GM12878 (cell line): ENCODE measurements at regions not wholly inside any gene's neighbourhood (a gene's known extent, or its start where the extent isn't known, plus 50 kb on each side); places are given as distances from the start of the nearest gene placed in this dataset.

Source experiments
- ATAC-seq: fragments of 200-7000 bp; cut with Tn5 transposase; 3 replicates; pipeline ENCODE4 v1.9.1; 2020; ENCODE audit warnings: mild to moderate bottlenecking, moderate library complexity
- BruUV-seq: library from RNA; stranded (reverse); fragments of 400-500 nt; replicated peaks from 2 replicates; lab custom pipeline; 2021; lab: Mats Ljungman, UMichigan
- CTCF ChIA-PET: fragments of 300-600 bp; sonication (Branson Sonifier 250); formaldehyde crosslinking; extraction: SDS; loops from one replicate; lab custom pipeline; 2021; ENCODE audit warnings: inconsistent platforms; lab: Yijun Ruan, JAX
- POLR2A ChIA-PET: fragments of 350-600 bp; formaldehyde crosslinking; extraction: SDS; loops from one replicate; lab custom pipeline; 2021; ENCODE audit warnings: inconsistent platforms; lab: Charles Lee
- RAD21 ChIA-PET: fragments of 300-600 bp; sonication (Branson Sonifier 250); formaldehyde crosslinking; loops from one replicate; lab custom pipeline; 2023; ENCODE audit warnings: antibody characterized with exemption; ENCODE audit not compliant: unreplicated experiment; lab: Charles Lee
- SMC1A ChIA-PET: fragments of 300-600 bp; sonication (Branson Sonifier 250); formaldehyde crosslinking; loops from one replicate; lab custom pipeline; 2023; ENCODE audit not compliant: unreplicated experiment, uncharacterized antibody; lab: Charles Lee
- DNase-seq: peaks from one replicate; pipeline ENCODE4 v3.0.0-alpha.2; 2011; ENCODE audit warnings: low read depth, low spot score
- FAIRE-seq: peaks from 3 replicates; lab custom pipeline; 2011; peaks lifted over from hg19 to GRCh38; lab: Jason Lieb, UNC
- H2AFZ ChIP-seq: 2 replicates; pipeline ENCODE4 v1.6.0; 2011; ENCODE audit warnings: low read depth, low read length, control low read depth; ENCODE audit not compliant: control insufficient read depth
- H3K27ac ChIP-seq: 2 replicates; pipeline ENCODE4 v1.5.1; 2011; ENCODE audit warnings: control low read depth; ENCODE audit not compliant: control insufficient read depth, insufficient read depth
- H3K27me3 ChIP-seq, 2 experiments: replicated peaks in 1 of 2; 2 replicates each; pipeline versions ENCODE4 v1.6.0 to v1.6.1; 2011; ENCODE audit warnings: low read length in 1 of 2; ENCODE audit not compliant: control insufficient read depth in 2 of 2, insufficient read depth in 2 of 2
- H3K36me3 ChIP-seq, 2 experiments: 2 replicates each; pipeline ENCODE4 v1.5.1; 2011; ENCODE audit warnings: low read length in 1 of 2; ENCODE audit not compliant: control insufficient read depth in 2 of 2, insufficient read depth in 2 of 2
- H3K4me1 ChIP-seq: 2 replicates; pipeline ENCODE4 v1.6.1; 2011; ENCODE audit warnings: mild to moderate bottlenecking, low read length, moderate library complexity, mixed read lengths; ENCODE audit not compliant: control insufficient read depth, insufficient read depth
- H3K4me2 ChIP-seq: 2 replicates; pipeline ENCODE4 v1.6.0; 2011; ENCODE audit warnings: control low read depth; ENCODE audit not compliant: control insufficient read depth, insufficient read depth
- H3K4me3 ChIP-seq: fragments of 200-600 bp; sonication (generic); 2 replicates; pipeline ENCODE4 v1.5.1; 2016
- H3K79me2 ChIP-seq: 2 replicates; pipeline ENCODE4 v1.6.0; 2011; ENCODE audit warnings: low read length; ENCODE audit not compliant: control insufficient read depth, insufficient read depth
- H3K9ac ChIP-seq: 2 replicates; pipeline ENCODE4 v1.8.0; 2011; ENCODE audit warnings: low read length, control low read depth, mixed read lengths; ENCODE audit not compliant: control insufficient read depth, insufficient read depth
- H3K9me3 ChIP-seq: replicated peaks from 3 replicates; pipeline ENCODE4 v1.5.1; 2011; ENCODE audit warnings: mild to moderate bottlenecking, low read length; ENCODE audit not compliant: control insufficient read depth, insufficient read depth
- H4K20me1 ChIP-seq: 2 replicates; pipeline ENCODE4 v1.6.0; 2011; ENCODE audit not compliant: control insufficient read depth, insufficient read depth
- ATF7 ChIP-seq: fragments of 450-650 bp; IDR thresholded peaks from 2 replicates; pipeline ENCODE4 v1.6.1; 2016; ENCODE audit warnings: low read depth, mild to moderate bottlenecking
- ETV6 ChIP-seq, 2 experiments: fragments of 450-650 bp in 1 of 2; IDR thresholded peaks in 1 of 2; conservative IDR thresholded peaks in 1 of 2; 2 replicates each; pipeline ENCODE4 v1.6.1; 2014; ENCODE audit warnings: antibody characterized with exemption in 1 of 2, borderline replicate concordance in 1 of 2, low read depth in 1 of 2, mild to moderate bottlenecking in 1 of 2, moderate library complexity in 1 of 2
- MEF2A ChIP-seq: IDR thresholded peaks from 2 replicates; pipeline ENCODE4 v1.6.1; 2011; ENCODE audit warnings: low read depth, mild to moderate bottlenecking, low read length, moderate library complexity; ENCODE audit not compliant: insufficient read depth
- PAX5 ChIP-seq: IDR thresholded peaks from 2 replicates; pipeline ENCODE4 v1.6.1; 2011; ENCODE audit warnings: low read depth, low read length, borderline replicate concordance
- SP1 ChIP-seq: IDR thresholded peaks from one replicate; pipeline ENCODE4 v1.6.1; 2011; ENCODE audit warnings: low read depth, low read length
- SREBF2 ChIP-seq: IDR thresholded peaks from 2 replicates; pipeline ENCODE4 v1.6.1; 2012; ENCODE audit warnings: mild to moderate bottlenecking, low read length
- WGBS: methylation state at CpG from one replicate; pipeline ENCODE4 v1.1.6; 2016; ENCODE audit warnings: low lambda C conversion rate; ENCODE audit not compliant: insufficient replicate concordance, insufficient coverage; ENCODE audit errors: missing lambda C conversion rate; 5-methylcytosine and 5-hydroxymethylcytosine counted together
- in situ Hi-C: fragments of 300-500 bp; cut with MboI; formaldehyde crosslinking; loops from 9 replicates; pipeline ENCODE4 v1.14.3; 2018; ENCODE audit warnings: mixed read lengths
- intact Hi-C: fragments of 100-400 bp; cut with micrococcal nuclease; formaldehyde crosslinking; loops from one replicate; pipeline ENCODE4 v1.14.2; 2022; ENCODE audit not compliant: unreplicated experiment
- TF ChIP-seq, protein P1 (sequence below): IDR thresholded peaks from 2 replicates; pipeline ENCODE4 v1.6.1; 2011; ENCODE audit warnings: low read depth, low read length, improper control_type of control experiment, borderline replicate concordance
- TF ChIP-seq, protein P2 (sequence below): IDR thresholded peaks from 2 replicates; pipeline ENCODE4 v1.6.1; 2012; ENCODE audit warnings: low read length, inconsistent platforms

DNA sequence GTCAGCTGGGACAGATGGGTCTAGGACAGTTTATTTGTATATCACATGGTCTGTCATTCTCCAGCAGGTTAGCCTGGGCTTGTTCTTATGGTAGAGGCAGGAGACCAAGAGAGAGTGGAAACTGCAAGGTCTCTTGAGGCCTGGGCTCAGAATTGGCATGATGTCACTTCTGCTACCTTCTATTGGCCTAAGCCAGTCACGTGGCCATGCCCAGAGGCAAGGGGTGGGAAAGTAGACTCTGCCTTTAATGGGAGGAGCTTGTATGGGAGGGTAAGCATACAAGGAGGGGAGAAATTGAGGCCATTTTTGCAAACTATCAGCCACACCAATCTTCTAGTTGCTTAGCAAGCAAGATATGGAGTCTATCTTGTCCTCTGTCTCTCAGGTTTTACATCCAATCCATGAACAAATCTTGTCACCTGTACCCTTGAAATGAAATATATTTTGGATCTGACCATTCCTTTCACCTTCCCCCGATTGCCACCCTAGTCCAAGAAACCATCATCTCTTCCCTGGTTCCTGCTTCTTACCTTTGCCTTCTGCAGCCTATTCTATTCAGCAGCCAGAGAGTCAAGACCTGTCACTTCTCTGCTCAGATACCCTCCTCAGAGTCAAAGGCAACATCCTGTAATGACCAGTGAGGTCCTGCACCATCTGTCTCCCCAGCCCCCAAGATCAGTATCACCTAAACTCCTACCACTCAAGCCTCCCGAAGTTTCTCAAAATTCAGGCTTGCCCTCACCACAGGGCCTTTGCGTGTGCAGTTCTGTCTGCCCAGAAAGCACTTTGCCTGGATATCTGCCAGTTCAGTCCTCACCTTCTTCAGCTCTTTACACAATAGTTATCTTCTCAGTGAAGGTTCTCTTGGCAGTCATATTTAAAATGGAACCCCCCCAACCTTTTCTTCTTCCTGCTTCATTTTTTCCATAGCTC lies 240.0 kb downstream of the LOXHD1 start (continued):
- TF ChIP-seq ETV6 (conservative IDR thresholded peaks at IDR 0.05 in 1 of 2, IDR thresholded peaks at IDR 0.05 in 1 of 2; ENCODE audit: borderline replicate concordance in 1 of 2, low read depth in 1 of 2): no peak
- TF ChIP-seq MEF2A: no peak
- TF ChIP-seq, protein P1, sequence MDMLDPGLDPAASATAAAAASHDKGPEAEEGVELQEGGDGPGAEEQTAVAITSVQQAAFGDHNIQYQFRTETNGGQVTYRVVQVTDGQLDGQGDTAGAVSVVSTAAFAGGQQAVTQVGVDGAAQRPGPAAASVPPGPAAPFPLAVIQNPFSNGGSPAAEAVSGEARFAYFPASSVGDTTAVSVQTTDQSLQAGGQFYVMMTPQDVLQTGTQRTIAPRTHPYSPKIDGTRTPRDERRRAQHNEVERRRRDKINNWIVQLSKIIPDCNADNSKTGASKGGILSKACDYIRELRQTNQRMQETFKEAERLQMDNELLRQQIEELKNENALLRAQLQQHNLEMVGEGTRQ: peak; percentile 24; the same call in 1 of the 2 replicates
- TF ChIP-seq, protein P2, sequence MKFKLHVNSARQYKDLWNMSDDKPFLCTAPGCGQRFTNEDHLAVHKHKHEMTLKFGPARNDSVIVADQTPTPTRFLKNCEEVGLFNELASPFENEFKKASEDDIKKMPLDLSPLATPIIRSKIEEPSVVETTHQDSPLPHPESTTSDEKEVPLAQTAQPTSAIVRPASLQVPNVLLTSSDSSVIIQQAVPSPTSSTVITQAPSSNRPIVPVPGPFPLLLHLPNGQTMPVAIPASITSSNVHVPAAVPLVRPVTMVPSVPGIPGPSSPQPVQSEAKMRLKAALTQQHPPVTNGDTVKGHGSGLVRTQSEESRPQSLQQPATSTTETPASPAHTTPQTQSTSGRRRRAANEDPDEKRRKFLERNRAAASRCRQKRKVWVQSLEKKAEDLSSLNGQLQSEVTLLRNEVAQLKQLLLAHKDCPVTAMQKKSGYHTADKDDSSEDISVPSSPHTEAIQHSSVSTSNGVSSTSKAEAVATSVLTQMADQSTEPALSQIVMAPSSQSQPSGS: peak; percentile 74
- peak; percentile 71 for TF ChIP-seq ATF7

DNA sequence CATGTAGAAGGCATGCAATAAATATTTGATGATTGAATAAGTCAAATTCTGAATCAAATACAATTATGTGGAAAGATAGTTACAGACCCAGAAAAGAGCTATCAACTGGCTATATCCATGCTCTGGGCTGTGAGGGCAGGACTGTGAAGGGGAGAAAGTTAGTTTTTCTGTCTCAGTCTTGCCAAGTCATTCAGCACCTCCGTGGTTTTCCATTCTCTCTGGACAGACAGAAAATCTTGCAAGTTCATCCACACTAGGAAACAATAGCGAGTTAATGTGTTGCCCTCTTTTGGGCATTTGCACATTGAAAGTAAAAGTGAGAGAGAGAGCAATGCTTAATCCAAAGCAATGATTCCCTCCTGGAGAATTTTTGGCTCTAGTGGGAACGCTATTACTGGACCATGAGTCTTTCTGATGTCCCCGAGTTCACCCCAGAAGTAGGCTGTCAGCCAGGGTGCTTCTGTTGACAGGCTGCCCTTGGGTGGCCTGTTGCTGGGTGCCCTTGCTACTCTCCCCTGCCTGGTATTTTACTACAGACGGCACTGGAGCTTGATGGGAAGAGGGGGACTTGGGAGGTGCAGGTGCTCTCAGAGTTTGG lies 238.3 kb downstream of the LOXHD1 start:
- ATAC-seq: peak; percentile 38; the same call in 2 of the 3 replicates

More for the DNA sequence above, 238.3 kb downstream of the LOXHD1 start:
- TF ChIP-seq SP1 (no peak), SREBF2 (no peak), PAX5 (no peak)
- intact Hi-C loops: no loop called here
- no peak overlapping the region for H3K9ac ChIP-seq
- ChIA-PET RAD21 (no interaction called here), POLR2A (no interaction called here), CTCF (interaction anchor here (1.3 kb wide), 1 partner anchor 245 kb away, joined by 4 read pairs; a partner anchor contains a TSS), SMC1A (no interaction called here)
- in situ Hi-C loops: no loop called here
- no peaks in the 10 kb centered on the region for H3K27me3 ChIP-seq
- DNase-seq (no peak), FAIRE-seq (no peak)
- no peaks in the 10 kb centered on the region for H4K20me1 ChIP-seq
- H3K4me3 ChIP-seq: no peak overlapping the region
- H3K27ac ChIP-seq: no peak overlapping the region
- H3K4me2 ChIP-seq: peak overlapping the region; percentile 30; the same call in 1 of the 2 replicates
- no TSS peak for BruUV-seq
- peaks cover 10% of the 10 kb centered on the region for H3K4me1 ChIP-seq
- H3K36me3 ChIP-seq: no peaks in the 10 kb centered on the region
- peak overlapping the region; percentile 3; the same call in 1 of the 2 replicates for H2AFZ ChIP-seq
- 33% methylated on average over 5 of the region's 5 CpGs for WGBS
- H3K9me3 ChIP-seq: no peaks in the 10 kb centered on the region
- H3K79me2 ChIP-seq: no peaks in the 10 kb centered on the region
